Uterus (tissue), 2 donors: ENCODE measurements at regions not wholly inside any gene's neighbourhood (a gene's known extent, or its start where the extent isn't known, plus 50 kb on each side); places are given as distances from the start of the nearest gene placed in this dataset.

ENCODE experiments used
- POLR2A ChIP-seq, 2 donors: fragments of 450-650 bp; IDR thresholded peaks; one replicate each; pipeline ENCODE4 v1.6.1; 2016; ENCODE audit warnings: antibody characterized with exemption in 2 of 2, mild to moderate bottlenecking in 1 of 2, moderate library complexity in 1 of 2
- TF ChIP-seq, protein P1 (sequence below), 4 experiments: fragments of 200-600 bp in 2 of 4; fragments of 450-650 bp in 2 of 4; sonication (generic) in 2 of 4; IDR thresholded peaks; one replicate each; pipeline ENCODE4 v1.5.1; 2016 to 2019; ENCODE audit warnings: antibody characterized with exemption in 4 of 4, mild to moderate bottlenecking in 2 of 4, moderate library complexity in 1 of 4

DNA sequence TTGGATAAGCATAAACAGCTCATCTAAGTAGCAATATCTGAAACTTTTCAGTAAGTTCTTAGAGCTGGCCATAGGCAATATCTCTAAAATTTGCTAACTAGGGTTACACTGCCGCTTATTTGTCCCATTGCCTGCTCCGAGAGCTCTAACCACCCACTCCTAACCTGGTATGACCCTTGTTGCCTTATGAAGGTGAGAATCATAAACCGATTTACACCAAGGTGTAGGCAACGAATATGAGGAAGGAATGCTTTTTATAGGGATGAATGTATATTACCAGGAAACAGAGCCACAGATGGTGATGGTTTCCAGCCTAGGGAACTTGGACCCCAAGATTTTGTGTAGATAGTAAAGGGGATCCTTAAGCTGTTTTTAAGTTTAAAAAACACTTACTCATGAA, 440.9 kb downstream of the PDCD6IP start:
- TF ChIP-seq, protein P1, sequence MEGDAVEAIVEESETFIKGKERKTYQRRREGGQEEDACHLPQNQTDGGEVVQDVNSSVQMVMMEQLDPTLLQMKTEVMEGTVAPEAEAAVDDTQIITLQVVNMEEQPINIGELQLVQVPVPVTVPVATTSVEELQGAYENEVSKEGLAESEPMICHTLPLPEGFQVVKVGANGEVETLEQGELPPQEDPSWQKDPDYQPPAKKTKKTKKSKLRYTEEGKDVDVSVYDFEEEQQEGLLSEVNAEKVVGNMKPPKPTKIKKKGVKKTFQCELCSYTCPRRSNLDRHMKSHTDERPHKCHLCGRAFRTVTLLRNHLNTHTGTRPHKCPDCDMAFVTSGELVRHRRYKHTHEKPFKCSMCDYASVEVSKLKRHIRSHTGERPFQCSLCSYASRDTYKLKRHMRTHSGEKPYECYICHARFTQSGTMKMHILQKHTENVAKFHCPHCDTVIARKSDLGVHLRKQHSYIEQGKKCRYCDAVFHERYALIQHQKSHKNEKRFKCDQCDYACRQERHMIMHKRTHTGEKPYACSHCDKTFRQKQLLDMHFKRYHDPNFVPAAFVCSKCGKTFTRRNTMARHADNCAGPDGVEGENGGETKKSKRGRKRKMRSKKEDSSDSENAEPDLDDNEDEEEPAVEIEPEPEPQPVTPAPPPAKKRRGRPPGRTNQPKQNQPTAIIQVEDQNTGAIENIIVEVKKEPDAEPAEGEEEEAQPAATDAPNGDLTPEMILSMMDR (IDR thresholded peaks at IDR 0.05), result no peak
- no peak for TF ChIP-seq POLR2A (IDR thresholded peaks at IDR 0.05)
